ENCODE measurements at regions not wholly inside any gene's neighbourhood (a gene's known extent, or its start where the extent isn't known, plus 50 kb on each side); places are given as distances from the start of the nearest gene placed in this dataset.
A peak's percentile ranks its signal among the peaks of the same experiment; 100 is the strongest.

- no peaks in the 10 kb centered on the region for H3K27me3 ChIP-seq (ENCODE audit: control insufficient read depth, insufficient read depth, low read length)
- TF ChIP-seq CTCF (IDR thresholded peaks at IDR 0.05; ENCODE audit: insufficient read depth, low read length, severe bottlenecking), result no peak
- no peak overlapping the region for H3K4me3 ChIP-seq (ENCODE audit: low read depth, low read length)
- FAIRE-seq (no peak), DNase-seq (ENCODE audit: low read depth) (no peak)
- H3K36me3 ChIP-seq (ENCODE audit: control insufficient read depth, insufficient read depth, low read length), result no peaks in the 10 kb centered on the region
Observed at GRCh38 chr18:6465281-6465680, 50.6 kb upstream of the L3MBTL4 start.

- DNase-seq (ENCODE audit: low read depth) (no peak), FAIRE-seq (no peak)
- no peak overlapping the region for H3K4me3 ChIP-seq (ENCODE audit: low read depth, low read length)
- no peaks in the 10 kb centered on the region for H3K36me3 ChIP-seq (ENCODE audit: control insufficient read depth, insufficient read depth, low read length)
- no peaks in the 10 kb centered on the region for H3K27me3 ChIP-seq (ENCODE audit: control insufficient read depth, insufficient read depth, low read length)
- no peak for TF ChIP-seq CTCF (IDR thresholded peaks at IDR 0.05; ENCODE audit: insufficient read depth, low read length, severe bottlenecking)
Observed at GRCh38 chr18:6476190-6476589, 61.5 kb upstream of the L3MBTL4 start.

- H3K4me3 ChIP-seq (ENCODE audit: low read depth, low read length), result no peak overlapping the region
- no peaks in the 10 kb centered on the region for H3K36me3 ChIP-seq (ENCODE audit: control insufficient read depth, insufficient read depth, low read length)
- FAIRE-seq (no peak), DNase-seq (ENCODE audit: low read depth) (peak; percentile 47)
- H3K27me3 ChIP-seq (ENCODE audit: control insufficient read depth, insufficient read depth, low read length), result no peaks in the 10 kb centered on the region
- no peak for TF ChIP-seq CTCF (IDR thresholded peaks at IDR 0.05; ENCODE audit: insufficient read depth, low read length, severe bottlenecking)
Observed at GRCh38 chr18:6476880-6477279, 62.2 kb upstream of the L3MBTL4 start.

GRCh38 chr18:6478121-6478520, 63.4 kb upstream of the L3MBTL4 start:
- FAIRE-seq, result no peak
- DNase-seq (ENCODE audit: low read depth), result no peak
- H3K36me3 ChIP-seq (ENCODE audit: control insufficient read depth, insufficient read depth, low read length), result no peaks in the 10 kb centered on the region
- no peak overlapping the region for H3K4me3 ChIP-seq (ENCODE audit: low read depth, low read length)
- H3K27me3 ChIP-seq (ENCODE audit: control insufficient read depth, insufficient read depth, low read length), result no peaks in the 10 kb centered on the region
- TF ChIP-seq CTCF (IDR thresholded peaks at IDR 0.05; ENCODE audit: insufficient read depth, low read length, severe bottlenecking), result no peak

GRCh38 chr18:6479699-6480098, 65.0 kb upstream of the L3MBTL4 start:
- no peaks in the 10 kb centered on the region for H3K36me3 ChIP-seq (ENCODE audit: control insufficient read depth, insufficient read depth, low read length)
- TF ChIP-seq CTCF (IDR thresholded peaks at IDR 0.05; ENCODE audit: insufficient read depth, low read length, severe bottlenecking), result no peak
- no peak for DNase-seq (ENCODE audit: low read depth)
- no peak for FAIRE-seq
- H3K27me3 ChIP-seq (ENCODE audit: control insufficient read depth, insufficient read depth, low read length), result no peaks in the 10 kb centered on the region
- no peak overlapping the region for H3K4me3 ChIP-seq (ENCODE audit: low read depth, low read length)

GRCh38 chr18:6482198-6482977, 67.7 kb upstream of the L3MBTL4 start:
- H3K4me3 ChIP-seq (ENCODE audit: low read depth, low read length), result no peak overlapping the region
- DNase-seq (ENCODE audit: low read depth) (peak; percentile 38), FAIRE-seq (no peak)
- no peaks in the 10 kb centered on the region for H3K27me3 ChIP-seq (ENCODE audit: control insufficient read depth, insufficient read depth, low read length)
- peak; percentile 43 for TF ChIP-seq CTCF (IDR thresholded peaks at IDR 0.05; ENCODE audit: insufficient read depth, low read length, severe bottlenecking)
- H3K36me3 ChIP-seq (ENCODE audit: control insufficient read depth, insufficient read depth, low read length), result no peaks in the 10 kb centered on the region
